ENCODE measurements at regions not wholly inside any gene's neighbourhood (a gene's known extent, or its start where the extent isn't known, plus 50 kb on each side); places are given as distances from the start of the nearest gene placed in this dataset.

DNA sequence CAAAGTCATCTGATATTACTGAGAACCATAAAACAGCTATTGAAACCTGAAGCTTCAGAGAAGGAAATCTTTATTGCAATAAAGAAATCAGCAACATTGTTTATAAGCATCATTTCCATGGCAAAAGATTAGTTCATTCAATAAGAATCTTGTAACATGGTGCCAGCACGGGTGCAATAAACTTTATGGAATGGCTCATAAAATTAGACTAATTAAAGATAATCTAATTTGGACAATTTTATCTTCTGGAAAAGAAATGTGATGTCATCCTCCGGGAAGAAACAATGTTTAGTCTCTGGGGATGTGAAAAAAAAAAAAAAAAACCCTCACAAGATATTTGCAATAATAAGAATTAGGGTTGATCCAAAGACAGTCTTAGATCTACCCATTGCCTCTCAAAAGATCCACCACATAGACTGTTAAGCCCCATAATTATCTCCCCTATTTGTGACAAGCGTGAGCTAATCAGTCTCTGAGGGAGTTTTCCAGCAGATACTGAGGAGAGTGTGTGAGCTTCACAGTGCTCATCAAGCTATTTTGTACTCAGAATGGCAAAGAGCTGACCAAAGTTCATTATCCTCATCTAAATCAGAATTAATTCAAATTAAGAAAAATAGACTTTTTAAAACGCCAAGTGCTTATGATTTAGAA, 297.0 kb upstream of the EDNRB start:
- no peak for DNase-seq (ENCODE audit: low spot score)

DNA sequence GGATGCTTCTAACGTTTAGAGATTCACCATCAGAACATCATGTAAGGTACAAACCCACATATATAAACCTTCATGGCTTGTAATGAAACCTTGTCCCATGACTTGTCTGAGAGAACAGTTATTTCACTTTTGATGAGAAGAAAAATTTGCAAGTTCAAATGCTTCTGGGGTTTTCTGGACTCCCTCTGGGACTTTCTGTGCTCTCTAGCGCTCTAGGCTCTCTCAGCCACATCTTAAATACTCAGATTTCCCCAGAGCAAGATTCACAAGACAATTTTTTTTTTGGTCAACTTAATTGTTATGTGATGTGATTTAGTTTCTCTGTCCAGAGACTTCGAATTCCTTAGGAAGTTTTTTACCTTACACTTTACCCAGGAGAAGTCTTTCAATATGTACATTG, 282.8 kb upstream of the EDNRB start:
- DNase-seq (ENCODE audit: low spot score): no peak

DNA sequence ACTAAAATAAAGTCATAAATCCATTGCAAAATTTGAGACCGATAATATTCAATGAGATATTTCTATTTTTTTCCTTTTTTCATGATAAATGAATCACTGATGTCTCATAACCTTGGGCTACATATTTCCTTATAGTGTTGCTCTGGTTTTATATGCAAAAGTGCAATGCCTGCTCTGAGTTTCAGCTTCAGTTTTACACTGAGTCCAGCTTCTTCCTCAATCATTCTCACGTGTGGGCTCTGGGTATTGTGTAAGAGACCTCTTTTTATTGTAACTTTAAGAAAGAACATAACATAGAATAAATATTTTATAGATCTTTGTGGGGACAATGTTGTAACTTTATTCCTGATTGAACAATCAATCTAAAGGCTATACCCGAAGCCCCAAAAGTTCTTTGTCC, 280.2 kb upstream of the EDNRB start:
- DNase-seq (ENCODE audit: low spot score): no peak

DNA sequence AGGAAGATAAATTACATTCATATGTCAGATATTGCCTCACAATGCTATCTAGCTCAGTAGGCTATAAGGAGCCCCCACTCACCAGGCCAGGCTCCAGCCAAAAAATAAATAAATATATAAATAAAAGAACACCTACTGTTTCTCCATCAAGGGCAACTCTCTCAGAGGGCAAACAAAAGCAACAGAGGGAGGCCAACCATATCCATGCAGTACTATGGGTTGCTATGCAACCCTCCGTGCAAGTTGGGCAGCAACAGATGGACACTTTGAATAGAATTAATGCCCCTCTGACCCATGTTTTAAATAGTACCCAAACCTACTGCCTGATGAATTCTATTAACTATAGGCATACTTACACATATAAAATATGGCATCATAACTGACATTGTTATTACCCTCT, 279.8 kb upstream of the EDNRB start:
- DNase-seq (ENCODE audit: low spot score): no peak

GRCh38 chr13:78197231-78197630, 278.6 kb upstream of the EDNRB start:
- no peak for DNase-seq (ENCODE audit: low spot score)

GRCh38 chr13:78194904-78195639, 276.4 kb upstream of the EDNRB start:
- DNase-seq (ENCODE audit: low spot score): no peak

- DNase-seq (ENCODE audit: low spot score): no peak
Observed at GRCh38 chr13:78193846-78194245, 275.2 kb upstream of the EDNRB start.

DNA sequence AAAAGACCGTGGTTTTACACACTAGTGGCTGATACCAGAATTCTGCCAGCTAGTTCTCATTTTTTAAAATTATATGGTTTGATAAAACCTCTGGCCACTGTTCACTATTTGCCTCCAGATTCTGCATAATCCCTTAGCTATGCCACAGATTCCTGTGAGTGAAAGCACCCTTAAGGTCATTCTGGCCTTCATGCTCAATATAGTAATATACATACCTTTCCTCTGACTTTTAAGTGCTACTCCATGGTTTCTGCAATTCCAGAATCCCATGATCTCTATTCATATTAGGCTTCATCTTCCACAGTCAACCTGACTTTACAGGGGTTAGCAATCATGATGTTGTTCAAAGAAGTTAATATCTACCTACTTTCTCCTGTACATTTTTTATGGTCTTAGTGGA, 274.1 kb upstream of the EDNRB start:
- DNase-seq (ENCODE audit: low spot score): no peak

DNA sequence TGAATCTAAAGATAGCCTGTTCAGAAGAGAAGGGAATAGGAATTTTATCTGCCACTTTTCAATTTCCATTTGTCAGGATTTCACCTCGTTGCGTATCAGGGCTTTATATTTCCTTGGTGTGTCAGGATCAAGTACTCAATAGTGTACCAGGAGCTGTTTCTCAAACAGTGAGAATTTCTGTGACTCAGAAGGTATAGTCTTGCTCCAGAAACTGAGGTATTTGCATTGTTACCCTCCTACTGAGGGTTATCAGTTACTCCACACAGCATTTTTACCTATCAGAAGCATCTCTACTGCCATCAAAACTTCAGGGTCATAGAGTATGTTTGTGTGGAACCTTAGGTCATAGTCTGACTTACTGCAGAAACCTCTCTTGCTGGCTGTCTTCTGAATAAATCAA, 271.7 kb upstream of the EDNRB start:
- DNase-seq (ENCODE audit: low spot score): no peak

DNA sequence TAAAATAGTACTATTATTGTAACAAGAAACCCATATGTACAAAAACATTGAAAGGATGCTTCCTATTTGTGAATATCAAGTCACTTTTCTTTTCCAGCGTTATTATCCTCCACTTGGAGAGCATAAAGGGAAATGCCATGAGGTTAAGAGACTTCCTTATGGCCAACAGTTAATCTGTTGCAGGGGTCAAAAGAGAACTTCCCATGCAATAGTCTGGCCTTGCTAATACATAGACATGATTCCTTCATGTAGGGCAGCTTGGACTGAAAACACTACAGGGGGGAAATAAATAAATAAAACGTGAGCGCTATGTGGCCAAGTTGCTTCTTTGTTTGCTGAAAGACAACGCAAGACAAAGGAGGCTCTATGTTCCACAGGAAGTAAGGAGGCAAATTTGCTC, 269.1 kb upstream of the EDNRB start:
- no peak for DNase-seq (ENCODE audit: low spot score)

DNA sequence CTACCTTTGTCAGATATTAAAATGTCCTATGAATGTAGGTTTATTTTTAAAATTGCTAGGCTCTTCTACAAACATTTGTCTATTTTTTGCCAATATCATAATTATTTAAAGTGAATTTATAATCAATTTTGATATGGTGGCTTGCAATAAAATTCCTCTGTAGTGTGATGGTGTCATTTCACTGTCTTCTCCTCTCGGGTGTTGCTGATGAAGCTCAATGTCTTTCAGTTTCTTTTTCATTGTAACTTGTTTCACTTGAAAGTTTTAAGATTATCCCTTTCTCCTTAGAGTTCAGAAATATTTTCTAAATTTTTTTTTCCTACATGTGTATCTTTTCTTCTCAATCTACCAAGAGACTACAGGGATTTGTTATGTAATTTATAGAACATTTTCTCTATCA, 267.1 kb upstream of the EDNRB start:
- DNase-seq (ENCODE audit: low spot score): no peak

DNA sequence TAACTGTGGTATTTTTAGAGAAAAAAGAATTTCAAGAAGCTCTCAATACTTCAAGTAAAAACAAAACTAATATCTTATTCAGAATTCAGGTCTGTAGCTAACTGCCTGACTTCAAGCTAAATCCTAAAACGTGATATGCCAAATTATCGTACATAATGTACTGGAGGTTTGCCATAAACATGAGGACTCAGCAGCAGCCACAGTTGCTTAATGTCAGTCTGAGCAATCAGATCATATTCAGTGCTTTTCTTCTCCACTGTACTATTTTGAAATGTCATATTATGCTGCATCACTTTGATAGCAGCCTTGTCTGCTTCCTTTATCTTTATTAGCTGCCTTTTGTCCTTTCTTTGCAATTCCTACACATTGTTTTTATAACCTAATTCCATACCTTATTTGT, 265.1 kb upstream of the EDNRB start:
- DNase-seq (ENCODE audit: low spot score): no peak

DNA sequence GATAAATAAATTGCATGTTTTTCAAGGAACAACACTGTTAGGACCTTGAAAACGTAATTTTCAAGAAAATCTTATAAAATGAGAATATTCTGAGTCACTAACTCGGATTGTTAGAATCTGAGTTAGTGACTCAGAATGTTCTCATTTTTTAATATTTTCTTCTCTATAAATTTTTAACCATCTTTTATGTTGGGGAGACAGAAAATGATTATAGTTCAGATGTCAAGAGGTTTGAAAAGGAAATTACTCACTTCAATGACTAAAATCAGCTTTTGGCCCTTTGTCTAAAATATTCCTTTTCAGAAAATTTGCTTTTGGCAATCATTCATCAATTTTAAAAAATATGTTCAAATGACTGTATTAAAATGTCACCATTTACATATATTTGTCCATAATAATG, 264.2 kb upstream of the EDNRB start:
- no peak for DNase-seq (ENCODE audit: low spot score)

DNA sequence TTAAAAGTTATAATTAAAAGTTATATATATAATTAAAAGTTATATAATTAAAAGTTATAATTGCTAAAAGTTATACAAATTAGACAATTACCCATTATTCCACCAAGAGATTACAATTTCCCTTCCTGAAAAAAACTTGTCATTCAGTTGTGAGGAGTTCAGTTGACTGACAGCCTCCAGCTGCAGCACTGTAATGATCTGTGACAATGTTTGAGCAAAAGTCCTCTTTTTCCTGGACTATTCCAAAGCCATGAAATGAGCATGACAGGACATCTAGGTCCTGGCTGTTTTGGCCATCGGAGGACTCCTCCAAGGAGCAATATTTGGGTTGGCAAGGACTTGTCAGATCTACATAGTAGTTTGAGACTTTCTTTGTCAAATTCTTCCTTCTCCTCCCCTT, 258.7 kb upstream of the EDNRB start:
- no peak for DNase-seq (ENCODE audit: low spot score)

- DNase-seq (ENCODE audit: low spot score): no peak
Observed at GRCh38 chr13:78176880-78177279, 258.2 kb upstream of the EDNRB start.

DNA sequence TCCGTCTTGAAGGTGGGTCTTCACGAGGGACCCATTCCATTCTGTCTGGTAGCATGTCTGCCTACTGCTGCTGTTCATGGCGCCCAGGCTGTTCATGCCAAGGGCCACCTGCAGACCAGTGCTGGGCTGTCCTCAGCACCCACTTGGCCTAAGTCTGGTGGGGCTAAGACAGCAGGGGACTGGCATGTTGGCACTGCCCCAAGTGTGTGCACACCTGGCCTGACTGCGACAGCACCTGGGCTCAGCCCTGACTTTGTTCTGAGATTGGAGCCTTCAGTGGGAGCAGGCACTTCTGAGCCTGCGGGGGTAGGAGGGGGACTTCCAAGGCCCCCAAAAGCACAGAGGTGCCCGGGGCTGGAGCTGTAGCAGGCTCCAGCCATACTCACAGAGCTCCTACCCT, 250.8 kb upstream of the EDNRB start:
- DNase-seq (ENCODE audit: low spot score): no peak

DNA sequence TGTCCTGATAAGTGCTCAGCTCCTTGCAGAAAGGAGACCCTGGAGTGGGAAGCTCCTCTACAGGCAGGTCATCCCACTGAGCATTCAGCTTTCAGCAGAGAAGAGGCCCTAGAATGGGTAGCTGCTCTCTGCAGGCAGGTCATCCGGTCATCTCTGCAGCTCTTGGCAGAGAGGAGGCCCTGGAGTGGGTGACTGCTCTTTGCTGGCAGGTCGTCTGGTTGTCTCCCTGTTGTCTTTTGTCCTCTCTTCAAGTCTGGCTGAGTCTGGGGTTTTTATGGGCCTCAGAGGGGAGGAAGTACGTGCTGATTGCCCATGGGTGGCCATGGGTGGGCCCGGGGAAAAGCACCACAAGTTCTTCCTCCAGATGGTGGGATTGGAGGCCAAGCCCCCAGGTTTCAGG, 250.3 kb upstream of the EDNRB start:
- no peak for DNase-seq (ENCODE audit: low spot score)

- no peak for DNase-seq (ENCODE audit: low spot score)
Observed at GRCh38 chr13:78161266-78161665, 242.6 kb upstream of the EDNRB start.

- peak; percentile 18 for DNase-seq (ENCODE audit: low spot score)
Observed at GRCh38 chr13:78160793-78161192, 242.2 kb upstream of the EDNRB start.

- no peak for DNase-seq (ENCODE audit: low spot score)
Observed at GRCh38 chr13:78152415-78152814, 233.8 kb upstream of the EDNRB start.

- no peak for DNase-seq (ENCODE audit: low spot score)
Observed at GRCh38 chr13:78147905-78148304, 229.3 kb upstream of the EDNRB start.

- DNase-seq (ENCODE audit: low spot score): no peak
Observed at GRCh38 chr13:78145276-78145675, 226.6 kb upstream of the EDNRB start.

GRCh38 chr13:78139765-78140164, 221.1 kb upstream of the EDNRB start:
- DNase-seq (ENCODE audit: low spot score): no peak

GRCh38 chr13:78138756-78139155, 220.1 kb upstream of the EDNRB start:
- DNase-seq (ENCODE audit: low spot score): no peak

All from SW480 (cell line).